ENCODE measurements at regions not wholly inside any gene's neighbourhood (a gene's known extent, or its start where the extent isn't known, plus 50 kb on each side); places are given as distances from the start of the nearest gene placed in this dataset.

GRCh38 chr20:21900431-21900830 lies 195.0 kb downstream of the PAX1 start:
- Histone ChIP-seq H3K9me2 (ENCODE audit: insufficient read depth) (no peaks in the 10 kb centered on the region), H3F3A (ENCODE audit: insufficient read depth, low read depth) (no peaks in the 10 kb centered on the region), H3K4me1 (replicated peaks; ENCODE audit: insufficient read depth) (no peaks in the 10 kb centered on the region), H3K36me3 (ENCODE audit: low read depth) (no peaks in the 10 kb centered on the region), H2AFZ (no peak overlapping the region), H4K20me1 (ENCODE audit: insufficient read depth) (no peaks in the 10 kb centered on the region), H3K27me3 (ENCODE audit: insufficient read depth, low read depth) (no peaks in the 10 kb centered on the region), H3K27ac (no peak overlapping the region), H3K9me3 (ENCODE audit: insufficient read depth, low read depth) (no peaks in the 10 kb centered on the region), H3K4me2 (no peak overlapping the region), H3K79me2 (ENCODE audit: low read depth) (no peaks in the 10 kb centered on the region), H3K4me3 (no peak overlapping the region)
- CTCF ChIA-PET: no interaction called here
- POLR2A ChIA-PET (ENCODE audit: unreplicated experiment): no interaction called here
- DNase-seq: no peak
- TF ChIP-seq EZH2 (IDR thresholded peaks at IDR 0.05; ENCODE audit: low read depth): no peak
- TF ChIP-seq CTCF (conservative IDR thresholded peaks at IDR 0.05): no peak
- BruUV-seq (replicated peaks): no TSS peak
- intact Hi-C loops (cut with micrococcal nuclease; ENCODE audit: unreplicated experiment): no loop called here

- no TSS peak for BruUV-seq (replicated peaks)
- Histone ChIP-seq H3K4me2 (no peak overlapping the region), H3K4me3 (no peak overlapping the region), H3K9me2 (ENCODE audit: insufficient read depth) (no peaks in the 10 kb centered on the region), H3K4me1 (replicated peaks; ENCODE audit: insufficient read depth) (no peaks in the 10 kb centered on the region), H3K79me2 (ENCODE audit: low read depth) (no peaks in the 10 kb centered on the region), H2AFZ (no peak overlapping the region), H3K27me3 (ENCODE audit: insufficient read depth, low read depth) (no peaks in the 10 kb centered on the region), H3K27ac (no peak overlapping the region), H3K36me3 (ENCODE audit: low read depth) (no peaks in the 10 kb centered on the region), H3K9me3 (ENCODE audit: insufficient read depth, low read depth) (no peaks in the 10 kb centered on the region), H4K20me1 (ENCODE audit: insufficient read depth) (no peaks in the 10 kb centered on the region; the same call in 1 of the 2 replicates), H3F3A (ENCODE audit: insufficient read depth, low read depth) (no peaks in the 10 kb centered on the region)
- intact Hi-C loops (cut with micrococcal nuclease; ENCODE audit: unreplicated experiment): no loop called here
- POLR2A ChIA-PET (ENCODE audit: unreplicated experiment): no interaction called here
- no peak for TF ChIP-seq EZH2 (IDR thresholded peaks at IDR 0.05; ENCODE audit: low read depth)
- TF ChIP-seq CTCF (conservative IDR thresholded peaks at IDR 0.05): no peak
- CTCF ChIA-PET: no interaction called here
- DNase-seq: no peak
Observed at GRCh38 chr20:21874921-21875320, 169.5 kb downstream of the PAX1 start.

GRCh38 chr20:21874127-21874526 lies 168.7 kb downstream of the PAX1 start:
- H3K9me3 ChIP-seq (ENCODE audit: insufficient read depth, low read depth): no peaks in the 10 kb centered on the region
- no peaks in the 10 kb centered on the region for H3K9me2 ChIP-seq (ENCODE audit: insufficient read depth)
- H4K20me1 ChIP-seq (ENCODE audit: insufficient read depth): no peaks in the 10 kb centered on the region; the same call in 1 of the 2 replicates
- no peaks in the 10 kb centered on the region for H3K36me3 ChIP-seq (ENCODE audit: low read depth)
- ChIA-PET POLR2A (ENCODE audit: unreplicated experiment) (no interaction called here), CTCF (no interaction called here)
- intact Hi-C loops (cut with micrococcal nuclease; ENCODE audit: unreplicated experiment): no loop called here
- H3K4me2 ChIP-seq: no peak overlapping the region
- H3K79me2 ChIP-seq (ENCODE audit: low read depth): no peaks in the 10 kb centered on the region
- no peak for TF ChIP-seq EZH2 (IDR thresholded peaks at IDR 0.05; ENCODE audit: low read depth)
- TF ChIP-seq CTCF (conservative IDR thresholded peaks at IDR 0.05): no peak
- DNase-seq: no peak
- no peaks in the 10 kb centered on the region for H3K27me3 ChIP-seq (ENCODE audit: insufficient read depth, low read depth)
- no peak overlapping the region for H2AFZ ChIP-seq
- H3F3A ChIP-seq (ENCODE audit: insufficient read depth, low read depth): no peaks in the 10 kb centered on the region
- no peak overlapping the region for H3K27ac ChIP-seq
- no peaks in the 10 kb centered on the region for H3K4me1 ChIP-seq (replicated peaks; ENCODE audit: insufficient read depth)
- BruUV-seq (replicated peaks): no TSS peak
- H3K4me3 ChIP-seq: no peak overlapping the region
